BLaER1 (cell line): ENCODE measurements at regions not wholly inside any gene's neighbourhood (a gene's known extent, or its start where the extent isn't known, plus 50 kb on each side); places are given as distances from the start of the nearest gene placed in this dataset.

ENCODE experiments used
- H3K27ac ChIP-seq: shearing (Covaris generic); formaldehyde crosslinking; 2 replicates; pipeline ENCODE4 v1.8.1; 2022
- H3K27me3 ChIP-seq: shearing (Covaris generic); formaldehyde crosslinking; 2 replicates; pipeline ENCODE4 v1.8.1; 2022
- H3K36me3 ChIP-seq: shearing (Covaris generic); formaldehyde crosslinking; 2 replicates; pipeline ENCODE4 v1.8.1; 2022
- H3K4me1 ChIP-seq: shearing (Covaris generic); formaldehyde crosslinking; 2 replicates; pipeline ENCODE4 v1.8.1; 2022
- H3K4me2 ChIP-seq: shearing (Covaris generic); formaldehyde crosslinking; 2 replicates; pipeline ENCODE4 v1.8.1; 2022
- H3K4me3 ChIP-seq: shearing (Covaris generic); formaldehyde crosslinking; 2 replicates; pipeline ENCODE4 v1.8.1; 2022
- H3K9ac ChIP-seq: shearing (Covaris generic); formaldehyde crosslinking; 2 replicates; pipeline ENCODE4 v1.8.1; 2022
- H3K9me3 ChIP-seq: shearing (Covaris generic); formaldehyde crosslinking; 2 replicates; pipeline ENCODE4 v1.8.1; 2022
- H4K20me1 ChIP-seq: shearing (Covaris generic); formaldehyde crosslinking; 2 replicates; pipeline ENCODE4 v1.8.1; 2022
- Cebpa-rat ChIP-seq: shearing (Covaris generic); IDR thresholded peaks from 2 replicates; pipeline ENCODE4 v1.8.1; 2022

- H4K20me1 ChIP-seq, result no peaks in the 10 kb centered on the region
- H3K9me3 ChIP-seq, result no peaks in the 10 kb centered on the region
- no peak for TF ChIP-seq Cebpa-rat
- no peaks in the 10 kb centered on the region for H3K36me3 ChIP-seq
- no peak overlapping the region for H3K4me3 ChIP-seq
- H3K9ac ChIP-seq, result no peak overlapping the region
- H3K4me2 ChIP-seq, result no peak overlapping the region
- H3K27ac ChIP-seq, result no peak overlapping the region
- H3K27me3 ChIP-seq, result no peaks in the 10 kb centered on the region
- H3K4me1 ChIP-seq, result no peaks in the 10 kb centered on the region
Observed at GRCh38 chr17:34420900-34421299, 57.9 kb upstream of the CCL1 start.

GRCh38 chr17:34420254-34420766, 57.3 kb upstream of the CCL1 start:
- H3K9me3 ChIP-seq, result no peaks in the 10 kb centered on the region
- H4K20me1 ChIP-seq, result no peaks in the 10 kb centered on the region
- no peaks in the 10 kb centered on the region for H3K36me3 ChIP-seq
- H3K27me3 ChIP-seq, result no peaks in the 10 kb centered on the region
- H3K4me1 ChIP-seq, result no peaks in the 10 kb centered on the region
- no peak overlapping the region for H3K4me2 ChIP-seq
- TF ChIP-seq Cebpa-rat, result no peak
- H3K4me3 ChIP-seq, result no peak overlapping the region
- H3K27ac ChIP-seq, result no peak overlapping the region
- no peak overlapping the region for H3K9ac ChIP-seq

GRCh38 chr17:34416116-34416515, 53.1 kb upstream of the CCL1 start:
- no peaks in the 10 kb centered on the region for H3K9me3 ChIP-seq
- no peaks in the 10 kb centered on the region for H3K36me3 ChIP-seq
- no peak overlapping the region for H3K9ac ChIP-seq
- H3K4me3 ChIP-seq, result no peak overlapping the region
- no peak overlapping the region for H3K27ac ChIP-seq
- no peaks in the 10 kb centered on the region for H4K20me1 ChIP-seq
- no peaks in the 10 kb centered on the region for H3K27me3 ChIP-seq
- no peak for TF ChIP-seq Cebpa-rat
- no peaks in the 10 kb centered on the region for H3K4me1 ChIP-seq
- no peak overlapping the region for H3K4me2 ChIP-seq

- no peak overlapping the region for H3K4me3 ChIP-seq
- no peak overlapping the region for H3K9ac ChIP-seq
- H3K4me1 ChIP-seq, result no peaks in the 10 kb centered on the region
- no peaks in the 10 kb centered on the region for H4K20me1 ChIP-seq
- H3K27me3 ChIP-seq, result no peaks in the 10 kb centered on the region
- TF ChIP-seq Cebpa-rat, result no peak
- no peaks in the 10 kb centered on the region for H3K9me3 ChIP-seq
- no peaks in the 10 kb centered on the region for H3K36me3 ChIP-seq
- no peak overlapping the region for H3K4me2 ChIP-seq
- no peak overlapping the region for H3K27ac ChIP-seq
Observed at GRCh38 chr17:34414339-34414738, 51.3 kb upstream of the CCL1 start.

DNA sequence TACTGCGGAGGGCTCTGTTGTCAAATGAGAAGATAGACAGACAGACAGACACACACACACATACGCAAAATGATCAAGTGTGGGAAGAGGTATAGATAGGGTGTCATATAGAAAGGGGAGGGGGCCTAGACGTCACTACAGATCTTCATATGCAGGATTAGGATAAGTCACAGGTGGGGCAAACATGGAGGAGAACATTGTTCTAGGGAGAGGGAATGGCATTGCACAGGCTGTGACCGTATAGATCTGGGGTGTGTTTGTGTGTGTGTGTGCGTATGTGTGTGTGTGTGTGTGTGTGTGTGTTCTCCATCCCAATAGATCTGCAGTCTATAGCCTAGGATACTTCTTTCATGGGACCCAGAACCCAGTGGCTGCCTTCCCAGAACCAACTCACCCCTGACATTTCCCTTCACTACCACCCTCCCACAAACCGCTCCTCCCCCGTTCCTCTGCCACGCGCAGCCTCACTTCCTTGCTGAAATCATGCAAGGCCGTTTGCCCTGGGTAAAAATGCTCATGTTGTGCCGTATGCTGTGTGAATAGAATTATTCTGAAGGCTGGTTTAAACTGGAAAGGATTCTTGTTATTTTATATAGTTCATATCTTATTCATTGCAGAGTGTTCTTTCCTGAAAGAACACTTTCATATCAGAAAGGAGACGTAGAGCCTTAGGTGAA, 50.5 kb upstream of the CCL1 start:
- Histone ChIP-seq H3K27me3 (no peaks in the 10 kb centered on the region), H3K4me1 (no peaks in the 10 kb centered on the region), H4K20me1 (no peaks in the 10 kb centered on the region), H3K27ac (no peak overlapping the region), H3K9me3 (no peaks in the 10 kb centered on the region), H3K4me3 (no peak overlapping the region), H3K9ac (no peak overlapping the region), H3K4me2 (no peak overlapping the region), H3K36me3 (no peaks in the 10 kb centered on the region)
- TF ChIP-seq Cebpa-rat, result no peak

DNA sequence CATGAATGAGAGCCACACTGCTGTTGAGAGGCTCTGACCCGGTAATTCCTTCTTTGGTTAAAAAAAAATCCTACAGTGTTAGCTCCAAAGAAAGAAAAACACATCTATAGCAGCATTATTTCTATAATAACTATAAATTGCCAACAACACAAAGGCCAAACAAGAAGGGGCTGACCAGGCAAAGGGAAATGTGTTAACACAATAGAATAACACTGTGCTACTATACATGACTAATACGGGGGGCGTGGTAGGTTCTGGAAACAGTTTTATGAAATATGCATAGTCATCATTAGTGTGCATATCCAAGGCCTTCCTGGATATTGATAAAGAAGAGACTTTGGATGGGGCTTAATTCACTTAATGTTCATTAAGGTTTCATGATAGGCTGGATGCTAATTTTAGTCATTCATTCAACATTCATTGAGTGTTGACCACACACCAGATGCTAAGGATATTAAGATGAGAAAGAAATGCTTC, 50.0 kb upstream of the CCL1 start:
- H3K9ac ChIP-seq, result no peak overlapping the region
- H3K27ac ChIP-seq, result no peak overlapping the region
- no peaks in the 10 kb centered on the region for H3K4me1 ChIP-seq

More for the DNA sequence above, 50.0 kb upstream of the CCL1 start:
- Histone ChIP-seq H3K36me3 (no peaks in the 10 kb centered on the region), H3K4me3 (no peak overlapping the region), H3K27me3 (no peaks in the 10 kb centered on the region), H3K9me3 (no peaks in the 10 kb centered on the region), H4K20me1 (no peaks in the 10 kb centered on the region), H3K4me2 (no peak overlapping the region)
- no peak for TF ChIP-seq Cebpa-rat
